Loucy (cell line): ENCODE measurements at regions not wholly inside any gene's neighbourhood (a gene's known extent, or its start where the extent isn't known, plus 50 kb on each side); places are given as distances from the start of the nearest gene placed in this dataset.

ENCODE experiments used
- H2AFZ ChIP-seq: fragments of 200-600 bp; sonication (generic); 2 replicates; pipeline ENCODE4 v1.6.0; 2016; ENCODE audit warnings: antibody characterized with exemption, mild to moderate bottlenecking, low read length, moderate library complexity
- H3F3A ChIP-seq: fragments of 200-600 bp; 2 replicates; pipeline ENCODE4 v1.6.0; 2016; ENCODE audit warnings: antibody characterized with exemption, low read depth, mild to moderate bottlenecking
- H3K27me3 ChIP-seq: fragments of 200-600 bp; sonication (generic); 2 replicates; pipeline ENCODE4 v1.6.1; 2014; ENCODE audit warnings: low read length, mild to moderate bottlenecking; ENCODE audit not compliant: insufficient read depth, poor library complexity, severe bottlenecking
- H3K36me3 ChIP-seq: fragments of 200-600 bp; sonication (generic); 2 replicates; pipeline ENCODE4 v1.6.1; 2016; ENCODE audit warnings: low read length; ENCODE audit not compliant: insufficient read depth
- H3K4me1 ChIP-seq: fragments of 200-600 bp; sonication (generic); 2 replicates; pipeline ENCODE4 v1.5.1; 2014; ENCODE audit warnings: low read length, mild to moderate bottlenecking; ENCODE audit not compliant: insufficient read depth, poor library complexity, severe bottlenecking
- H3K4me2 ChIP-seq: fragments of 200-600 bp; sonication (generic); 2 replicates; pipeline ENCODE4 v1.6.0; 2014; ENCODE audit warnings: antibody characterized with exemption, low read length, low read depth, mild to moderate bottlenecking; ENCODE audit not compliant: poor library complexity, severe bottlenecking
- H3K4me3 ChIP-seq: fragments of 200-600 bp; sonication (generic); 2 replicates; pipeline ENCODE4 v1.5.1; 2014; ENCODE audit warnings: low read length, mild to moderate bottlenecking, mixed read lengths; ENCODE audit not compliant: poor library complexity, severe bottlenecking
- H3K79me2 ChIP-seq: fragments of 200-600 bp; sonication (generic); 2 replicates; pipeline ENCODE4 v1.6.1; 2014; ENCODE audit warnings: low read length; ENCODE audit not compliant: insufficient read depth
- H3K9ac ChIP-seq: fragments of 200-600 bp; sonication (generic); 2 replicates; pipeline ENCODE4 v1.6.0; 2014; ENCODE audit warnings: mild to moderate bottlenecking, low read depth, low read length, moderate library complexity; ENCODE audit not compliant: poor library complexity, severe bottlenecking
- H3K9me2 ChIP-seq: fragments of 200-600 bp; sonication (generic); replicated peaks from 2 replicates; pipeline ENCODE4 v1.6.1; 2016; ENCODE audit warnings: low read depth, low read length, mixed read lengths
- H3K9me3 ChIP-seq: fragments of 200-600 bp; sonication (generic); 2 replicates; pipeline ENCODE4 v1.6.1; 2014; ENCODE audit warnings: mild to moderate bottlenecking, antibody characterized with exemption, low read length, low read depth; ENCODE audit not compliant: insufficient read depth
- H4K20me1 ChIP-seq: fragments of 200-600 bp; sonication (generic); 2 replicates; pipeline ENCODE4 v1.6.0; 2014; ENCODE audit warnings: antibody characterized with exemption, low read length, mild to moderate bottlenecking; ENCODE audit not compliant: insufficient read depth, poor library complexity, severe bottlenecking
- CTCF ChIP-seq: fragments of 200-600 bp; sonication (generic); conservative IDR thresholded peaks from 2 replicates; pipeline ENCODE4 v1.5.1; 2014; ENCODE audit warnings: mild to moderate bottlenecking, antibody characterized with exemption, low read length
- EZH2phosphoT487 ChIP-seq: fragments of 200-600 bp; IDR thresholded peaks from 2 replicates; pipeline ENCODE4 v1.6.1; 2018; ENCODE audit warnings: antibody characterized with exemption, mild to moderate bottlenecking, moderate library complexity, borderline replicate concordance

- Histone ChIP-seq H3K4me2 (no peak overlapping the region), H3K79me2 (no peaks in the 10 kb centered on the region), H2AFZ (no peak overlapping the region), H3K9me2 (no peaks in the 10 kb centered on the region), H3K4me1 (no peaks in the 10 kb centered on the region), H4K20me1 (no peaks in the 10 kb centered on the region), H3K9me3 (no peaks in the 10 kb centered on the region), H3K4me3 (no peak overlapping the region), H3K9ac (no peak overlapping the region), H3K27me3 (no peaks in the 10 kb centered on the region), H3K36me3 (no peaks in the 10 kb centered on the region), H3F3A (no peaks in the 10 kb centered on the region)
- no peak for TF ChIP-seq EZH2phosphoT487
- peak; percentile 71 for TF ChIP-seq CTCF
Measured at GRCh38 chr9:23492126-23493002, 333.7 kb downstream of the ELAVL2 start.

GRCh38 chr9:23493219-23493618 lies 332.8 kb downstream of the ELAVL2 start:
- no peak overlapping the region for H3K9ac ChIP-seq
- no peaks in the 10 kb centered on the region for H3K27me3 ChIP-seq
- H2AFZ ChIP-seq, result no peak overlapping the region
- H4K20me1 ChIP-seq, result no peaks in the 10 kb centered on the region
- no peak for TF ChIP-seq EZH2phosphoT487
- no peak for TF ChIP-seq CTCF
- H3K4me3 ChIP-seq, result no peak overlapping the region
- no peaks in the 10 kb centered on the region for H3K36me3 ChIP-seq
- no peaks in the 10 kb centered on the region for H3K9me2 ChIP-seq
- H3K4me1 ChIP-seq, result no peaks in the 10 kb centered on the region
- H3K79me2 ChIP-seq, result no peaks in the 10 kb centered on the region
- no peaks in the 10 kb centered on the region for H3K9me3 ChIP-seq
- H3K4me2 ChIP-seq, result no peak overlapping the region
- no peaks in the 10 kb centered on the region for H3F3A ChIP-seq

- Histone ChIP-seq H4K20me1 (no peaks in the 10 kb centered on the region), H3K36me3 (no peaks in the 10 kb centered on the region), H3K9me2 (no peaks in the 10 kb centered on the region), H3F3A (no peaks in the 10 kb centered on the region), H3K27me3 (no peaks in the 10 kb centered on the region), H3K4me3 (no peak overlapping the region), H3K4me2 (no peak overlapping the region), H3K4me1 (no peaks in the 10 kb centered on the region), H3K9me3 (no peaks in the 10 kb centered on the region), H3K79me2 (no peaks in the 10 kb centered on the region), H2AFZ (no peak overlapping the region), H3K9ac (no peak overlapping the region)
- TF ChIP-seq EZH2phosphoT487, result no peak
- TF ChIP-seq CTCF, result no peak
Measured at GRCh38 chr9:23496489-23497136, 329.4 kb downstream of the ELAVL2 start.
